H1 (cell line): ENCODE measurements at regions not wholly inside any gene's neighbourhood (a gene's known extent, or its start where the extent isn't known, plus 50 kb on each side); places are given as distances from the start of the nearest gene placed in this dataset.
A peak's percentile ranks its signal among the peaks of the same experiment; 100 is the strongest.

Experiments used
- CTCF ChIA-PET: fragments of 300-600 bp; sonication (Branson Sonifier 250); formaldehyde crosslinking; loops from one replicate; lab custom pipeline; 2021; ENCODE audit not compliant: partially characterized antibody; lab: Charles Lee
- POLR2A ChIA-PET: fragments of 300-600 bp; sonication (Branson Sonifier 250); formaldehyde crosslinking; loops from one replicate; lab custom pipeline; 2021; ENCODE audit warnings: inconsistent platforms; ENCODE audit not compliant: partially characterized antibody; lab: Charles Lee
- DNase-seq, 2 experiments: peaks; one replicate each; pipeline versions ENCODE4 v3.0.0 to v3.0.0-alpha.2; 2010 to 2022; ENCODE audit warnings: low spot score in 2 of 2, low read depth in 1 of 2, mixed read lengths in 1 of 2
- FAIRE-seq: peaks from 2 replicates; lab custom pipeline; 2011; peaks lifted over from hg19 to GRCh38; lab: Jason Lieb, UNC
- H2AFZ ChIP-seq: 2 replicates; pipeline ENCODE4 v1.8.1; 2012; ENCODE audit warnings: low read length, inconsistent platforms
- H2AK5ac ChIP-seq: 2 replicates; pipeline ENCODE4 v1.6.1; 2013; ENCODE audit warnings: low read depth, low read length
- H2BK120ac ChIP-seq: replicated peaks from 2 replicates; pipeline ENCODE3; 2013; ENCODE audit warnings: low read depth, low read length, inconsistent platforms
- H2BK12ac ChIP-seq: 2 replicates; pipeline ENCODE4 v1.6.1; 2013; ENCODE audit warnings: low read depth, low read length
- H2BK15ac ChIP-seq: 2 replicates; pipeline ENCODE4 v1.6.1; 2013; ENCODE audit warnings: low read length
- H2BK20ac ChIP-seq: 2 replicates; pipeline ENCODE4 v1.6.1; 2013; ENCODE audit warnings: low read length
- H2BK5ac ChIP-seq: 2 replicates; pipeline ENCODE4 v1.6.1; 2013; ENCODE audit warnings: low read depth, low read length
- H3K14ac ChIP-seq: 2 replicates; pipeline ENCODE4 v1.6.1; 2013; ENCODE audit warnings: inconsistent platforms; ENCODE audit not compliant: insufficient read length
- H3K18ac ChIP-seq: 2 replicates; pipeline ENCODE4 v1.6.1; 2013; ENCODE audit warnings: low read length; ENCODE audit errors: extremely low read depth
- H3K23ac ChIP-seq: 2 replicates; pipeline ENCODE4 v1.6.1; 2013; ENCODE audit warnings: inconsistent platforms; ENCODE audit not compliant: insufficient read length
- H3K23me2 ChIP-seq: 2 replicates; pipeline ENCODE4 v1.6.1; 2013; ENCODE audit warnings: low read depth, low read length
- H3K27ac ChIP-seq: 2 replicates; pipeline ENCODE4 v1.6.1; 2011; ENCODE audit warnings: low read depth, low read length, inconsistent platforms
- H3K27me3 ChIP-seq, 4 experiments: replicated peaks in 1 of 4; 1 replicate in 1 of 4; 2 replicates in 3 of 4; pipeline versions ENCODE4 v1.6.1 to v1.8.1; 2011 to 2013; ENCODE audit warnings: low read length in 3 of 4, mild to moderate bottlenecking in 3 of 4, inconsistent platforms in 2 of 4, mixed read lengths in 2 of 4, moderate library complexity in 1 of 4; ENCODE audit not compliant: control insufficient read depth in 3 of 4, insufficient read depth in 3 of 4; ENCODE audit errors: extremely low read depth in 1 of 4
- H3K36me3 ChIP-seq, 4 experiments: 2 replicates each; pipeline versions ENCODE4 v1.6.1 to v1.8.1; 2011 to 2013; ENCODE audit warnings: mild to moderate bottlenecking in 4 of 4, low read length in 3 of 4, moderate library complexity in 2 of 4, control low read depth in 1 of 4, inconsistent platforms in 1 of 4; ENCODE audit not compliant: insufficient read depth in 4 of 4, control insufficient read depth in 2 of 4
- H3K4ac ChIP-seq: replicated peaks from 2 replicates; pipeline ENCODE3; 2013; ENCODE audit warnings: low read length, low read depth, mixed read lengths, inconsistent platforms; ENCODE audit not compliant: insufficient read length
- H3K4me1 ChIP-seq, 4 experiments: replicated peaks in 1 of 4; 1 replicate in 1 of 4; 2 replicates in 3 of 4; pipeline versions ENCODE4 v1.6.1 to v1.8.1; 2011 to 2013; ENCODE audit warnings: low read length in 3 of 4, inconsistent platforms in 2 of 4, mixed read lengths in 1 of 4; ENCODE audit not compliant: insufficient read depth in 4 of 4, control insufficient read depth in 3 of 4
- H3K4me2 ChIP-seq, 2 experiments: 2 replicates each; pipeline versions ENCODE4 v1.6.1 to v1.8.1; 2011 to 2013; ENCODE audit warnings: low read depth in 2 of 2, low read length in 2 of 2, control low read depth in 1 of 2, inconsistent platforms in 1 of 2, mild to moderate bottlenecking in 1 of 2; ENCODE audit not compliant: insufficient read depth in 1 of 2
- H3K4me3 ChIP-seq, 4 experiments: fragments of 200-600, 300-600 bp in 1 of 4; sonication (generic), shearing (Covaris generic), sonication (Bioruptor Twin) in 1 of 4; 2 replicates each; pipeline versions ENCODE4 v1.5.1 to v1.8.1; 2011 to 2016; ENCODE audit warnings: low read length in 4 of 4, low read depth in 3 of 4, control low read depth in 2 of 4, inconsistent platforms in 2 of 4, mild to moderate bottlenecking in 2 of 4, mixed read lengths in 1 of 4, moderate library complexity in 1 of 4; ENCODE audit not compliant: insufficient read depth in 2 of 4; ENCODE audit errors: extremely low read depth in 1 of 4
- H3K56ac ChIP-seq: replicated peaks from 2 replicates; pipeline ENCODE3; 2013; ENCODE audit warnings: low read depth, mild to moderate bottlenecking, mixed read lengths, low read length, inconsistent platforms; ENCODE audit not compliant: insufficient read length
- H3K79me1 ChIP-seq: 2 replicates; pipeline ENCODE4 v1.6.1; 2013; ENCODE audit warnings: low read depth, low read length, control low read depth
- H3K79me2 ChIP-seq, 2 experiments: 2 replicates each; pipeline versions ENCODE4 v1.6.1 to v1.8.1; 2012 to 2013; ENCODE audit warnings: low read length in 2 of 2, mild to moderate bottlenecking in 2 of 2, inconsistent platforms in 1 of 2; ENCODE audit not compliant: insufficient read depth in 2 of 2, control insufficient read depth in 1 of 2
- H3K9ac ChIP-seq, 4 experiments: replicated peaks in 1 of 4; 1 replicate in 1 of 4; 2 replicates in 3 of 4; pipeline versions ENCODE4 v1.6.1 to v1.8.1; 2011 to 2013; ENCODE audit warnings: low read depth in 3 of 4, low read length in 3 of 4, control low read depth in 2 of 4, mild to moderate bottlenecking in 2 of 4, moderate library complexity in 2 of 4, inconsistent platforms in 1 of 4; ENCODE audit errors: extremely low read depth in 1 of 4
- H3K9me3 ChIP-seq, 2 experiments: 2 replicates each; pipeline versions ENCODE4 v1.6.1 to v1.8.1; 2012 to 2013; ENCODE audit warnings: mild to moderate bottlenecking in 2 of 2, moderate library complexity in 2 of 2, control low read depth in 1 of 2, inconsistent platforms in 1 of 2, low read depth in 1 of 2, low read length in 1 of 2, mixed read lengths in 1 of 2; ENCODE audit not compliant: insufficient read depth in 2 of 2
- H4K20me1 ChIP-seq, 2 experiments: replicated peaks in 1 of 2; 2 replicates each; pipeline versions ENCODE3 to v1.8.1; 2011 to 2013; ENCODE audit warnings: inconsistent platforms in 2 of 2, low read length in 2 of 2, mild to moderate bottlenecking in 1 of 2; ENCODE audit not compliant: insufficient read depth in 2 of 2, control insufficient read depth in 1 of 2
- H4K5ac ChIP-seq: 2 replicates; pipeline ENCODE4 v1.6.1; 2013; ENCODE audit warnings: low read length, low read depth, mixed read lengths, inconsistent platforms; ENCODE audit not compliant: insufficient read length
- H4K8ac ChIP-seq: 2 replicates; pipeline ENCODE4 v1.8.0; 2013; ENCODE audit warnings: mild to moderate bottlenecking, moderate library complexity, low read length, inconsistent platforms; ENCODE audit not compliant: insufficient read depth; ENCODE audit errors: extremely low read depth
- H4K91ac ChIP-seq: replicated peaks from 2 replicates; pipeline ENCODE3; 2013; ENCODE audit warnings: low read length, mixed read lengths, inconsistent platforms; ENCODE audit not compliant: insufficient read length
- BRCA1 ChIP-seq: IDR thresholded peaks from 2 replicates; pipeline ENCODE4 v1.6.1; 2012; ENCODE audit warnings: low read depth, low read length, improper control_type of control experiment
- JUN ChIP-seq: IDR thresholded peaks from 2 replicates; pipeline ENCODE4 v1.6.1; 2011; ENCODE audit warnings: low read depth, mild to moderate bottlenecking, improper control_type of control experiment, low read length
- POLR2A ChIP-seq, 2 experiments: IDR thresholded peaks; 1 replicate in 1 of 2; 2 replicates in 1 of 2; pipeline ENCODE4 v1.6.1; 2011; ENCODE audit warnings: low read depth in 2 of 2, low read length in 2 of 2, mild to moderate bottlenecking in 2 of 2; ENCODE audit errors: control extremely low read depth in 1 of 2
- RBBP5 ChIP-seq: IDR thresholded peaks from 2 replicates; pipeline ENCODE4 v1.7.1; 2012; ENCODE audit warnings: low read depth, mild to moderate bottlenecking, inconsistent platforms, low read length, moderate library complexity, borderline replicate concordance
- RNF2 ChIP-seq: fragments of 200-900, 300-1000 bp; sonication (generic); IDR thresholded peaks from 2 replicates; pipeline ENCODE4 v1.7.1; 2016; ENCODE audit warnings: borderline replicate concordance, low read depth, mild to moderate bottlenecking, antibody characterized with exemption, low read length; ENCODE audit not compliant: poor library complexity, severe bottlenecking; ENCODE audit errors: missing control alignments
- RXRA ChIP-seq: IDR thresholded peaks from 2 replicates; pipeline ENCODE4 v1.6.1; 2011; ENCODE audit warnings: low read depth, mild to moderate bottlenecking, low read length, moderate library complexity; ENCODE audit not compliant: insufficient read depth
- SIN3A ChIP-seq, 2 experiments: IDR thresholded peaks in 1 of 2; conservative IDR thresholded peaks in 1 of 2; 2 replicates each; pipeline ENCODE4 v1.6.1; 2011 to 2012; ENCODE audit warnings: low read length in 2 of 2, improper control_type of control experiment in 1 of 2, low read depth in 1 of 2, mild to moderate bottlenecking in 1 of 2
- SP2 ChIP-seq: IDR thresholded peaks from 2 replicates; pipeline ENCODE4 v1.6.1; 2012; ENCODE audit warnings: mild to moderate bottlenecking, low read length, inconsistent platforms
- TBP ChIP-seq: IDR thresholded peaks from 2 replicates; pipeline ENCODE4 v1.6.1; 2011; ENCODE audit warnings: low read depth, low read length, improper control_type of control experiment
- TEAD4 ChIP-seq: IDR thresholded peaks from 2 replicates; pipeline ENCODE4 v1.6.1; 2012; ENCODE audit warnings: low read depth, low read length, inconsistent platforms, mixed read lengths
- ZNF274 ChIP-seq: IDR thresholded peaks from 2 replicates; pipeline ENCODE4 v1.7.0; 2012; ENCODE audit warnings: low read length, borderline replicate concordance; ENCODE audit errors: extremely low read depth
- TF ChIP-seq, protein P1 (sequence below): IDR thresholded peaks from 2 replicates; pipeline ENCODE4 v1.6.1; 2012; ENCODE audit warnings: low read length, inconsistent platforms
- TF ChIP-seq, protein P2 (sequence below): IDR thresholded peaks from 2 replicates; pipeline ENCODE4 v1.6.1; 2011; ENCODE audit warnings: low read depth, mild to moderate bottlenecking, low read length; ENCODE audit not compliant: insufficient read depth

DNA sequence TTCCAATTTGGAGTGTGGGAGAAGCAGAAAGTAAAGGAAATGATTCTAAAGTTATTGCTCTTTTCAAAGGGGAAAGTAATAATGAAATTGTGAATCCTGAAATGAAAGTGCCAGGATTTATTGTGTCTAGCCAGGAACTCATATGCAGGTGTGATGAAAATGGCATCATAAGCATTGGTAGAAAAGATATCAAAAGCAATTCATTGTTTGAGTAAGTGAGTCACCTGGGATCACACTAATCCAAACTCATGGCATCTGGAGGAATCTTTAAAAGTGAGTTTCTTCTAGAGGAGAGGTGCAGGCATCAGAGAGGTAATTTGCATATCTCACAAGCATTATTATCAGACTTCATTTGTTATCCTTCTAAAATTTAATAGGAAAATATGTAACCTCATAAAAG lies 84.7 kb downstream of the LARP7 start:
- no peak overlapping the region for H2BK12ac ChIP-seq
- no peak overlapping the region for H3K56ac ChIP-seq
- no peak overlapping the region for H2BK15ac ChIP-seq
- no peak overlapping the region for H2AFZ ChIP-seq
- no peak for DNase-seq
- peak overlapping the region; percentile 24; the same call in 1 of the 2 replicates for H3K18ac ChIP-seq
- H3K36me3 ChIP-seq: no peaks in the 10 kb centered on the region
- no peak overlapping the region for H4K91ac ChIP-seq
- H3K79me1 ChIP-seq: no peaks in the 10 kb centered on the region
- no peak overlapping the region for H3K27ac ChIP-seq
- CTCF ChIA-PET: interaction anchor here (0.8 to 2.2 kb wide), 3 partner anchors 14 to 44 kb away, joined by 3 to 7 read pairs (median 3); no protein-coding TSS in a partner anchor
- H4K8ac ChIP-seq: no peak overlapping the region
- H3K4ac ChIP-seq: no peak overlapping the region
- no peak overlapping the region for H3K23ac ChIP-seq
- H3K79me2 ChIP-seq: peaks cover 0 to 45% of the 10 kb centered on the region in 2 experiments; a peak in 3 of 4 replicates
- no peak overlapping the region for H4K5ac ChIP-seq
- peaks cover 1% of the 10 kb centered on the region; the same call in 1 of the 2 replicates for H3K23me2 ChIP-seq
- POLR2A ChIA-PET: interaction anchor here (0.7 to 4.7 kb wide), 9 partner anchors 9 to 76 kb away, joined by 3 to 26 read pairs (median 4); no protein-coding TSS in a partner anchor
- no peaks in the 10 kb centered on the region for H4K20me1 ChIP-seq
- no peak overlapping the region for H3K14ac ChIP-seq
- H3K27me3 ChIP-seq: no peaks in the 10 kb centered on the region
- H2AK5ac ChIP-seq: no peak overlapping the region
- no peaks in the 10 kb centered on the region; a peak in 1 of 7 replicates for H3K4me1 ChIP-seq
- no peak for FAIRE-seq
- H3K9me3 ChIP-seq: no peaks in the 10 kb centered on the region
- H3K9ac ChIP-seq: no peak overlapping the region
- no peak overlapping the region for H3K4me3 ChIP-seq
- H2BK120ac ChIP-seq: no peak overlapping the region
- no peak overlapping the region for H2BK5ac ChIP-seq
- no peak overlapping the region for H3K4me2 ChIP-seq
- H2BK20ac ChIP-seq: no peak overlapping the region
- TF ChIP-seq RXRA (no peak), TBP (no peak), SP2 (no peak), JUN (no peak), RNF2 (no peak), POLR2A (IDR thresholded peaks at IDR 0.05; ENCODE audit: control extremely low read depth in 1 of 2, low read depth in 2 of 2, low read length in 2 of 2) (no peak), TEAD4 (no peak), RBBP5 (no peak), BRCA1 (no peak), ZNF274 (no peak), SIN3A (conservative IDR thresholded peaks at IDR 0.05 in 1 of 2, IDR thresholded peaks at IDR 0.05 in 1 of 2; ENCODE audit: low read depth in 1 of 2, low read length in 2 of 2) (no peak)
- TF ChIP-seq, protein P1, sequence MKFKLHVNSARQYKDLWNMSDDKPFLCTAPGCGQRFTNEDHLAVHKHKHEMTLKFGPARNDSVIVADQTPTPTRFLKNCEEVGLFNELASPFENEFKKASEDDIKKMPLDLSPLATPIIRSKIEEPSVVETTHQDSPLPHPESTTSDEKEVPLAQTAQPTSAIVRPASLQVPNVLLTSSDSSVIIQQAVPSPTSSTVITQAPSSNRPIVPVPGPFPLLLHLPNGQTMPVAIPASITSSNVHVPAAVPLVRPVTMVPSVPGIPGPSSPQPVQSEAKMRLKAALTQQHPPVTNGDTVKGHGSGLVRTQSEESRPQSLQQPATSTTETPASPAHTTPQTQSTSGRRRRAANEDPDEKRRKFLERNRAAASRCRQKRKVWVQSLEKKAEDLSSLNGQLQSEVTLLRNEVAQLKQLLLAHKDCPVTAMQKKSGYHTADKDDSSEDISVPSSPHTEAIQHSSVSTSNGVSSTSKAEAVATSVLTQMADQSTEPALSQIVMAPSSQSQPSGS: no peak
- TF ChIP-seq, protein P2, sequence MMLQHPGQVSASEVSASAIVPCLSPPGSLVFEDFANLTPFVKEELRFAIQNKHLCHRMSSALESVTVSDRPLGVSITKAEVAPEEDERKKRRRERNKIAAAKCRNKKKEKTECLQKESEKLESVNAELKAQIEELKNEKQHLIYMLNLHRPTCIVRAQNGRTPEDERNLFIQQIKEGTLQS: no peak
